Stimulated activated CD4-positive, alpha-beta T cell treated with anti-CD3 and anti-CD28 coated beads, TNF-alpha, amount 100 ng/mL, for 4 hours (primary cell): ENCODE measurements at regions not wholly inside any gene's neighbourhood (a gene's known extent, or its start where the extent isn't known, plus 50 kb on each side); places are given as distances from the start of the nearest gene placed in this dataset.
"Not testable (repeated sequence)": the region's sequence is repeated elsewhere in the genome, so short reads cannot be mapped to it uniquely, and the experiment has no call there.

Experiments used
- DNase-seq, 3 experiments: peaks; one replicate each; pipeline ENCODE4 v3.0.0-alpha.2; 2020; ENCODE audit warnings: low read depth in 3 of 3

- no peak for DNase-seq
Measured at GRCh38 chr11:81578571-81578970, 1155.1 kb downstream of the FAM181B start.

DNA sequence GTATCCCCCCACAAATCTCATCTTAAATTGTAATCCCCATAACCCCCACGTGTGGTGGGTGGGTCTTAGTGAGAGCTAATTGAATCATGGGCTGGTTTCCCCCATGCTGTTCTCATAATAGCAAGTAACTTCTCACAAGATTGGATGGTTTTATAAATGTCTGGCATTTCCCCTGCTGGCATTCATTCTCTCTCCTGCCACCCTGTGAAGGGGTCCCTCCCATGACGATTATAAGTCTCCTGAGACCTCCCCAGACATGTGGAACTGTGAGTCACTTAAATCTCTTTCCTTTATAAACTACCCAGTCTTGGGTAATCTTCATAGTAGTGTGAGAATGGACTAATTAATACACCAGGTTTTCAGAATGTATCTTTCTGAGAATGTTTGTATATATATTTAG is 1159.4 kb downstream of the FAM181B start:
- no peak for DNase-seq

DNA sequence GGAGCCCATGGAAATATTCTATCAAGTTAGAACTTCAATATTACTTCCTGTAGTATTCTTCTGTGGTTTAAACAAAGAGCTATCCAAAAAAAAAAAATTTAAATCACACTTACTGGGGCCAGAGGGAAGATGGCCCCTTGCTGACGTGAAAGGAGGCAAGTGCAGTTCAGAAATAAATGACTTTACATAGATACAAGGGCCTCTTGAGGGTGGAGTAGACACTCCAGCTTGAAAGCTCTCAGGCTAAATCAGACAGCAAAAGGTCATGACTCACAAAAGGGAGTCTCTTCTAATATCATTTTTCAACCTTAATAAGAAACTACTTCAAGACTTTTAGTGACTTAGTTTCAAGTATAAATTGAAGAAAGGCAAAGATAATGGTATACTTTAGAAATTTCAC is 1160.3 kb downstream of the FAM181B start:
- no peak for DNase-seq

GRCh38 chr11:81570669-81571068 is 1163.0 kb downstream of the FAM181B start:
- no peak for DNase-seq

GRCh38 chr11:81569999-81570398 is 1163.7 kb downstream of the FAM181B start:
- no peak for DNase-seq

DNA sequence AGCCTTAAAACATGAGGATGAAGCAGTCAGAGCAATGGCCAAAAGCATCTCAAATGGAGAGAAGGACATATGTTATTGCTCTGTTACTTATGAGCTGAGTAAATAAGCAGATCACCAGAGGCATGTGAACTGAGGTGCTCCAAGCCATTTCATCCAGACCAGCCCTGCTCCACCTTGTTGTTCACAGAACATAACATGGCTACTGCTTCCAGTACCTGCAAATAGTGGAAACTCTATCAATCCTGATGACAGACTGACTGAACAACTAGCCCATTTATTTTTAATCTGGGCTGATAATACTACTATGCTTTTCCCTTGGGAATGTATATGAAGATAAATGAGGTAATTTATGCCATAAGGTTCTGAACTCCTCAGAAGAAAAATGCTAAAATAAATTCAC is 1164.7 kb downstream of the FAM181B start:
- DNase-seq: no peak

- no peak for DNase-seq
Measured at GRCh38 chr11:81548123-81548522, 1185.5 kb downstream of the FAM181B start.

DNA sequence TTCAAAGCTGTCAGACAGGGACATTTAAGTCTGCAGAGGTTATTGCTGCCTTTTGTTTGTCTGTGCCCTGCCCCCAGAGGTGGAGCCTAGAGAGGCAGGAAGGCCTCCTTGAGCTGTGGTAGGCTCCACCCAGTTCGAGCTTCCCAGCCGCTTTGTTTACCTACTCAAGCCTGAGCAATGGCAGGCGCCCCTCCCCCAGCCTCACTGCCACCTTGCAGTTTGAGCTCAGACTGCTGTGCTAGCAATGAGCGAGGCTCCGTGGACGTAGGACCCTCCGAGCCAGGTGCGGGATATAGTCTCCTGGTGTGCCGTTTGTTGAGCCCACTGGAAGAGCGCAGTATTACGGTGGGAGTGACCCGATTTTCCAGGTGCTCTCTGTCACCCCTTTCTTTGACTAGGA is 1193.9 kb downstream of the FAM181B start:
- not testable (repeated sequence) for DNase-seq

- no peak for DNase-seq
Measured at GRCh38 chr11:81515566-81515965, 1218.1 kb downstream of the FAM181B start.

DNA sequence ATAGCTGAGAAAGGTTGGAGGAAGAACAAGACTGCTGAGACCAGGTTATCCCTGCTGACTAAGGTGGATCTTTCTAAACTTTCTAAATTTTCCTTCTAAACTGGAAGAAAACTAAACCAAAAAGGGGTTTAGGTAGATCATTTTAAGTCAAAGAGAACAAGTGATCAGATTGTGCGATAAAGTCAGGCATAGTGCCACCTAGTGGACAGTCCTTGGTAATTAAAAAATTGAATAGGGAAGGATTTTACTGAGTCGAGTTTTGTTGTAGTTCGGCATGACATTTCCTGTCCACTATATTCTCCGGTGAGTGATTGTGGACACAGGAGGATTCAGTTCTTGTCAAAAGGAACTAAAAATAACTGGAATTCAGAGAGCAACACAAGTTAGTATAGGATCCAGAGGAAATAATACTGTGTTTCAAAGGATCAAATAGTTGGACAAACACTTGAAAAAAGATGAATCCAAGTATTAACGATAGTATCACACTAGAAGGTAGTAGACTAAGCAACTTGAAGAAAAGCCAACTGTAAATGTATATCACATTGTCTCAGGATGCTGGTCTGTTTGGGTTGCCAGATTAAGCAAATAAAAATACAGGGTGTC is 1236.4 kb downstream of the FAM181B start:
- DNase-seq: no peak

GRCh38 chr11:81496601-81497000 is 1237.1 kb downstream of the FAM181B start:
- DNase-seq: no peak

DNA sequence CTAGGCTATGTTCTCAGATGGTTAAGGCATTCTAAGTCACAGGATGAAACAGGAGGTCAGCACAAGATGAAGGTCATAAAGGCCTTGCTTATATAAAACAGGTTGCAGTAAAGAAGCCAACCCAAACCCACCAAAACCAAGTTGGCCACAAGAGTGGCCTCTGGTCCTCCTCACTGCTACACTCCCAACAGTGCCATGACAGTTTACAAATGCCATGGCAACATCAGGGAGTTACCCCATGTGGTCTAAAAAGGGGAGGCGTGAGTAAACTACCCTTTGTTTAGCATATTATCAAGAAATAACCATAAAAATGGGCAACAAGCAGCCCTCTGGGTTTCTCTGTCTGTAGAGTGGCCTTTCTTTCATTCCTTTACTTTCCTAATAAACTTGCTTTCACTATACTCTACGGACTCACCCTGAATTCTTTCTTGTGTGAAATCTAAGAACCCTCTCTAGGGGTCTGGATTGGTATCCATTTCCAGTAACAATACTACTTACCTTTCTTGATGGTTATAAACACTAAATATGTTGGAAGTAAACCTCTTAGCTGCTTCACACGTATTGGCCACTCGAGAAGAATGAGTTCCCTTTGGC is 1237.9 kb downstream of the FAM181B start:
- DNase-seq: no peak

DNA sequence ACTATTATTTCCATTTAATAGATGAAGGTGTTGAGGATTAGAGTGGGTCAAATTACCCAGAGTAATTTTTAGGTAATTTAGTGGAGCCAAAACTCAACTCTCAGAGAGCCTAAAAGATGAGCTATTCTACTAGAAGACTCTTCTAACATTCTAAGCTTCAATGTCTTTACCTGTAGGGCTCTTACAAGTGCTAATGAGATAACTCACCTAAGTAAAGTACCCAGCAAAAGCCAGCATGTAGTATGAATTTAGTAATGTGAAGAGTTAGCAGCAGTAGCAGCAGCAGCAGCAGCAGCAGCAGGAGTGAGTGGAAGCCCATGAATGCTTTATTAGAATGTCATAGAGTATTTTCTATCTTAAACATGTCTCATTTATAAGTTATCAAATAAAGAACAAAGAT is 1239.2 kb downstream of the FAM181B start:
- DNase-seq: no peak

DNA sequence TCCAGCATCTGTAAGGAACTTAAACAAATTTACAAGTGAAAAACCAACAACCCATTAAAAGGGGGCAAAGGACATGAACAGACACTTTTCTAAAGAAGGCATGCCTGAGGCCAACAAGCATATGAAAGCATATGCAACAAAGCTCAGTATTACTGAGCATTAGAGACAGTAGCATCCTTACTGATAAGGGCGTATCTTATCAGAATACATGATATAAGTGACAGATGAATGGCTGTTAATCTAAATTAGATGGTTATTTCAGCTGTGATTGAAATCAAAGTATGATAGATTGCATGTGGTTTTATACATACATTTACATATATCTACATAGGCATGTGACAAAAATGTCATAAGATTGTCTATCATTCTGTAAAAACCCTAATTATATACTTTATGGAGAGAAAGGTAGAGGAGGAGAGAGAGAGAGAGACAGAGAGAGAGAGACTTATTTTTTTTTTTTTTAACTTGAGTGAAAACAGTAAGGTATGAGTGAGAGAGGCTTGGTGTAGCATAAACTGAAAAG is 1240.7 kb downstream of the FAM181B start:
- no peak for DNase-seq

DNA sequence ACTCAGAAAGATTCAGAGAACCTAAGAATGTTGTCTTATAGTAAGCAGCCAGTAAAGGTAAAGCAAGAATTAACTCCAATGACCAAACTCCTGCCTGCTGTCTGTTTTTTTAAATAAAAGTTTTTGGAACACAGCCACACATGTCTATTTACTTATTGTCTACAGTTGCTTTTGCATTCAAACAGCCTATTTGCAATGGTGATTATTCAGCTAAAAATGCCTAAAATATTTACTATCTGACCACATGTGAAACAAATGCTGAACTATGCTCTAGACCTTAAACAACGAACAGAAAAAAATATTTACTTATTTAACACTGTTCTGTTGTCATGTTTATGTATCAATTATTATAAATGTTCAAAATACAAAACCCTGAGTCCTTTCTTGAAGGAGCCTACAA is 1246.6 kb downstream of the FAM181B start:
- no peak for DNase-seq

DNA sequence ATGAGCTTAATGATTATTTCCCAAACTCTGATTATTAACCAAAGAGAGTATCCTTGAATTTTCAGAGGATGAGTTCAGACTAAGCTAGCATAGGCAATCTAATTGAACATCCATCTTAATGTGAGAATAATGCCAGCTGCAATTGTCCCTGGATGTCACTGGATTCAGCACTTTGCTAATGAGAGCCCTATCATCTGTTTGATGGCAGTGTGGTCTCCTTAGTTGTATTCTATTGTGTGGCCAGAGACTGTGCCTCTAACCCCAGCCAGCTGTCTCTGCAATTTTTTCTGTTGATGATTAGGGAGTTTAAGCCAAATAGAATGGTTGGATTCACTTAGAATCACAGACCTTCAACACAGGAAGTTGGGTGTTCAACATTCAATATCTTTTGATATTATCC is 1249.5 kb downstream of the FAM181B start:
- DNase-seq: no peak

- no peak for DNase-seq
Measured at GRCh38 chr11:81477277-81477676, 1256.4 kb downstream of the FAM181B start.

DNA sequence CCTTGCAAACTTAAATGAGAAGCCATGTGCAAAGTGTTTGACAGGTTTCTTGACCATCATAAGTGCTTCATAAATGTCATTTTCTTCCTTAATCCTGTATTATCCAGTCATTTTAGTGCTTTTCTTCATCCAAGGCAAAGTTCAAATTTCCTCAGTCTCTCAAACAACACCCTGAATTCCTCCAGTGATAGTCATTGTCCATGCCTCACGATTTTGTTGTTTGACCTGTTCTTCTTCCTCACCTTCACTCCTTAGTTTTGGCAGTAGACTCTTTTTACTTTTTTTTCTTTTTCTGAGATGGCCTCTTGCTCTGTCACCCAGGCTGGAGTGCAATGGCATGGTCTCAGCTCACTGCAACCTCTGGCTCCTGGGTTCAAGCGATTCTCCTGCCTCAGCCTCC is 1257.3 kb downstream of the FAM181B start:
- DNase-seq: no peak

- DNase-seq: no peak
Measured at GRCh38 chr11:81472646-81473045, 1261.0 kb downstream of the FAM181B start.

GRCh38 chr11:81470446-81470845 is 1263.2 kb downstream of the FAM181B start:
- DNase-seq: no peak

DNA sequence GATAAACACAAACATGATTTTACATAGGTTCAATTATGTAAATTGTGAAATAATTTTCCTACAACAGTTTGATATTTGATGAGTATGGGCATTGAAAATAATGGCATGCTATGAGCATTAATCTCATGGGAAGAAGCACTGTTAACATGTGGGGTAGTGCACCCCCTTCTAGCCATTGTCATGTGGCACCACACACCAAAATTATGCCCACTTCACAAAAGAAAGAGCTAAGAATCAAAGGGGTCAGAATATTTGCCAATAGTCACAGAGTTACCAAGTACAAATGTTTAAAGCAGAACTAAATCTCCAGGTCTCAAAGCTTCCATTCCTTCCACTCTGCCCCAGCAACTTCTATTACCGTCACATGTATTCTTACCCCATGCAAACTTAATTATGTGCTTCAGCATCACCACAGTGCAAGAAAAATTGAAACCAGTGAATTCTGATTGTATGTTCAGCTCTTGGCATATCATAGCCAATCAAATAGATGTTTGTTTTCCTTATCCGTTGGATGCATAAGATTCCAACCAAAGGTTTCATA is 1273.8 kb downstream of the FAM181B start:
- no peak for DNase-seq

- DNase-seq: no peak
Measured at GRCh38 chr11:81449588-81450156, 1284.0 kb downstream of the FAM181B start.

DNA sequence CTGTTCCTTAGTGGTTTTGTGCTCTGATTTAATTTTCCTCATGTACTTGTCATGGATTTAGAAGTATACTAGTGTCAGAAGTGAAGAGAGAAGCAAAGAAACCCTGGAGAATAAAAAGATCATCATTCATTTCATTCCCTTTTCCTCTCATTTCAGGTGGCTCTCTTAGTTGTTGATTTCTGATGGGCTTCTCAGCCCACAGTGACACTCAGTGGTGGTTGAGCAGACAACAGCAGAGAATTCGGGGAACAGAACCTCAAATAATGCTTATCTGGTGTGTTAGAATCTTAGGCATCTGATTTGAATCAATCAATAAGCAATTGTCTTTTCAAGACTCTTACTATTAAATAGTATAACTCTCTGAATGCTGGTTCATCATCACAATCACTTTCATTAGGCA is 1289.4 kb downstream of the FAM181B start:
- no peak for DNase-seq
